ENCODE measurements at regions not wholly inside any gene's neighbourhood (a gene's known extent, or its start where the extent isn't known, plus 50 kb on each side); places are given as distances from the start of the nearest gene placed in this dataset.
"Not testable (repeated sequence)": the region's sequence is repeated elsewhere in the genome, so short reads cannot be mapped to it uniquely, and the experiment has no call there.

DNA sequence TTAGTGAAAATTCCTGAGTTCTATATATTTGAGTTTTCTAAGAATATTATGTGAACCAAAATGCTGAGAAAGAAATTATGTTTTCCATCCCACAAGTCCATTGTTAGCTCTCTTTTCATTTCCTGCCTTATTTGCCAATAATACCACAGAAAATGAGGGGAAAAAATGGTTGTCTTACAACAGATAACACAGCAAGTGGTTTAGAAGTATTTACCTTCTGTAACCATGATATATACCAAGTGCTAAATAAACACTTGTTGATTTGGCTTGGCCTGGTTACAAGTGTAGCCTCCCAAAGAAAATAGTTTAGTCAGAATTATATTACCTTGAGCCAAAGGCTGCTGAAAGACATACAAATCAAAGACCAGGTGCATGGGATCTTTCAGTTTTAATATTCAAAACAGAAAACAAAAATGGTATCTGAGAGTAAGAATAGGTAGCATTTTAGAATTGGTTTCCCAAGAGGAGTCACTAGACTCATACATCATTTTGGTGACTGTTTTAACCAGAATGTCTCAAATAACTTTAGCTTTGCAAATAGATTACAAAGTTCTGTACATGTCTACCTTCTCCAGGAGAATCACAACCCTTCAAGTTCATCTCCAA, 439.8 kb upstream of the DYNLRB2 start:
- Mint-ChIP-seq H3K27ac (ENCODE audit: unreplicated experiment) (no peak overlapping the region), H3K36me3 (ENCODE audit: low read depth, unreplicated experiment) (no peaks in the 10 kb centered on the region), H3K27me3 (ENCODE audit: unreplicated experiment) (peaks cover 4% of the 10 kb centered on the region), H3K4me1 (ENCODE audit: unreplicated experiment) (no peaks in the 10 kb centered on the region), H3K9me3 (ENCODE audit: unreplicated experiment) (no peaks in the 10 kb centered on the region), H3K4me3 (ENCODE audit: unreplicated experiment) (no peak overlapping the region)
- no peak for DNase-seq (ENCODE audit: low spot score)
- TF ChIP-seq CTCF (IDR thresholded peaks at IDR 0.05; ENCODE audit: unreplicated experiment): no peak

DNA sequence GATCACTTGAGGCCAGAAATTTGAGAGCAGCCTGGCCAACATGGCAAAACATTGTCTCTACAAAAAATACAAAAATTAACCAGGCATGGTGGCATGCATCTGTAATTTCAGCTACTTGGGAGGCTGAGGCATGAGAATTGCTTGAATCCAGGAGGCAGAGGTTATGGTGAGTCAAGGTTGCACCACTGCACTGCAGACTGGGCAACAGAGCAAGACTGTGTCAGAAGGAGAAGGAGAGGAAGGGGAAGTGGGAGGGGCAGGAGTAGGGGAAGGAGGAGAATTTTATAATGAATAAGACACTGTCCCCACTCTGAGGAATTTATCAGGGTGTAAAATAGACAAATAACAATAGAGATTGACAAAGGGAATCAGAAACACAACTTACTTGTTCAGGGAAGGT, 440.6 kb upstream of the DYNLRB2 start:
- no peak for DNase-seq (ENCODE audit: low spot score)
- H3K27ac Mint-ChIP-seq (ENCODE audit: unreplicated experiment): no peak overlapping the region
- no peak overlapping the region for H3K4me3 Mint-ChIP-seq (ENCODE audit: unreplicated experiment)
- no peak for TF ChIP-seq CTCF (IDR thresholded peaks at IDR 0.05; ENCODE audit: unreplicated experiment)
- H3K4me1 Mint-ChIP-seq (ENCODE audit: unreplicated experiment): no peaks in the 10 kb centered on the region
- H3K27me3 Mint-ChIP-seq (ENCODE audit: unreplicated experiment): peaks cover 4% of the 10 kb centered on the region
- H3K9me3 Mint-ChIP-seq (ENCODE audit: unreplicated experiment): no peaks in the 10 kb centered on the region
- no peaks in the 10 kb centered on the region for H3K36me3 Mint-ChIP-seq (ENCODE audit: low read depth, unreplicated experiment)

DNA sequence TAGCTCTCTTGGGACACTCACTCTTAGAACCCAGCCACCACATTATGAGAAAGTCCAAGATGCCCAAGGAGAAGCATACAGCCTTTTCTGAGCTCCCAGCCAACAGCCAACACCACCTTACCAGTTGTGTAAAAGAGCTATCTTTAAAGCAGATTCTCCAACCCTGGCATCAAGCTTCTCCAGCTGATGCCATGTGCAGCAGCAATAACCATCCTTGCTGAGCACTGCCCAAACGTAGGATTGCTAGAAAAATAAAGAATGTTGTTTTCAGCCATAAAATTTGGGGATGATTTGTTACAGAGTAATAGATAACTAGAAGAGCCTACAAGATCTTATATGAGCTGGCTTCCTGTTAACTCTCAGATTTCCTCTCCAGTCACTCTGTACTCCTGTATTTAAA, 443.7 kb upstream of the DYNLRB2 start:
- no peak for TF ChIP-seq CTCF (IDR thresholded peaks at IDR 0.05; ENCODE audit: unreplicated experiment)
- DNase-seq (ENCODE audit: low spot score): no peak
- Mint-ChIP-seq H3K27me3 (ENCODE audit: unreplicated experiment) (no peaks in the 10 kb centered on the region), H3K4me3 (ENCODE audit: unreplicated experiment) (no peak overlapping the region), H3K36me3 (ENCODE audit: low read depth, unreplicated experiment) (no peaks in the 10 kb centered on the region), H3K4me1 (ENCODE audit: unreplicated experiment) (no peaks in the 10 kb centered on the region), H3K9me3 (ENCODE audit: unreplicated experiment) (no peaks in the 10 kb centered on the region), H3K27ac (ENCODE audit: unreplicated experiment) (no peak overlapping the region)

- H3K9me3 Mint-ChIP-seq (ENCODE audit: unreplicated experiment): no peaks in the 10 kb centered on the region
- no peak for TF ChIP-seq CTCF (IDR thresholded peaks at IDR 0.05; ENCODE audit: unreplicated experiment)
- no peaks in the 10 kb centered on the region for H3K4me1 Mint-ChIP-seq (ENCODE audit: unreplicated experiment)
- DNase-seq (ENCODE audit: low spot score): no peak
- H3K27ac Mint-ChIP-seq (ENCODE audit: unreplicated experiment): no peak overlapping the region
- H3K4me3 Mint-ChIP-seq (ENCODE audit: unreplicated experiment): no peak overlapping the region
- no peaks in the 10 kb centered on the region for H3K27me3 Mint-ChIP-seq (ENCODE audit: unreplicated experiment)
- H3K36me3 Mint-ChIP-seq (ENCODE audit: low read depth, unreplicated experiment): no peaks in the 10 kb centered on the region
These were observed 448.1 kb upstream of the DYNLRB2 start for GRCh38 chr16:80092681-80093080.

DNA sequence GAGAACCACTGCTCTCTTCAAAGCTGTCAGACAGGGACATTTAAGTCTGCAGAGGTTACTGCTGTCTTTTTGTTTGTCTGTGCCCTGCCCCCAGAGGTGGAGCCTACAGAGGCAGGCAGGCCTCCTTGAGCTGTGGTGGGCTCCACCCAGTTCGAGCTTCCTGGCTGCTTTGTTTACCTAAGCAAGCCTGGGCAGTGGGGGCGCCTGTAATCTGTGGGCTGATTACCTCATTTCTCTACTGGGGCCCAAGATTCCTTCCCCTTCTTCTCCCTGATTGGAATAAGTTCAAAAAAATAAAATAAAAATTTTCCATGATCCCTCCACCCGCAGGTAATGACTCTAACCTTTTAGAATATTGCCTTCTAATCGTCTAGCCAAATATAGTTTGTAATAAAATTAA, 449.3 kb upstream of the DYNLRB2 start:
- H3K27me3 Mint-ChIP-seq (ENCODE audit: unreplicated experiment); H3K4me3 Mint-ChIP-seq (ENCODE audit: unreplicated experiment); H3K36me3 Mint-ChIP-seq (ENCODE audit: low read depth, unreplicated experiment); DNase-seq (ENCODE audit: low spot score); H3K27ac Mint-ChIP-seq (ENCODE audit: unreplicated experiment); H3K9me3 Mint-ChIP-seq (ENCODE audit: unreplicated experiment); H3K4me1 Mint-ChIP-seq (ENCODE audit: unreplicated experiment): not testable (repeated sequence)

Measured in endothelial cell (in vitro differentiated cells).